ENCODE measurements at regions not wholly inside any gene's neighbourhood (a gene's known extent, or its start where the extent isn't known, plus 50 kb on each side); places are given as distances from the start of the nearest gene placed in this dataset.
"Not testable (repeated sequence)": the region's sequence is repeated elsewhere in the genome, so short reads cannot be mapped to it uniquely, and the experiment has no call there.

DNA sequence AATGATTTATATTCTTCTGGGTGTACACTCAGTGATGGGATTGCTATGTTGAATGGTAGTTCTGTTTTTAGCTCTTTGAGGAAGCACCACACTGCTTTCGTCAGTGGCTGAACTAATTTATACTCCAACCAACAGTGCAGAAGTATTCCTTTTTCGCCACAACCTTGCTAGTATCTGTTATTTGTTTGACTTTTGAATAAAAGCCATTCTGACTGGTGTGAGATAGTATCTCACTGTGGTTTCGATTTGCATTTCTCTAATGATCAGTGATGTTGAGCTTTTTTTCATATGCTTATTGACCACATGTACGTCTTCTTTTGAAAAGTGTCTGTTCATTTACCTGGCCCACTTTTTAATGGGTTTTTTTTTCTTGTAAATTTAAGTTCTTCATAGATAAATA, 583.8 kb upstream of the ARID1B start:
- Histone ChIP-seq H3K27me3 (ENCODE audit: insufficient read depth, low read depth, low read length) (no peaks in the 10 kb centered on the region), H4K20me1 (ENCODE audit: insufficient read depth) (no peaks in the 10 kb centered on the region), H3K9me3 (ENCODE audit: low read length) (no peaks in the 10 kb centered on the region), H2AFZ (ENCODE audit: low read depth, low read length) (no peak overlapping the region), H3K27ac (ENCODE audit: low read length) (no peak overlapping the region), H3K4me2 (ENCODE audit: low read length) (no peak overlapping the region), H3K36me3 (ENCODE audit: insufficient read depth, low read length) (no peaks in the 10 kb centered on the region), H3K9me2 (ENCODE audit: insufficient read depth, low read length) (no peaks in the 10 kb centered on the region), H3K4me3 (ENCODE audit: low read length) (no peak overlapping the region), H3F3A (ENCODE audit: insufficient read depth, low read length, poor library complexity, severe bottlenecking) (no peaks in the 10 kb centered on the region), H3K9ac (ENCODE audit: low read length) (no peak overlapping the region), H3K79me2 (replicated peaks; ENCODE audit: insufficient read depth, low read length) (no peaks in the 10 kb centered on the region)
- TF ChIP-seq RAD21 (conservative IDR thresholded peaks at IDR 0.05) (no peak), EZH2 (IDR thresholded peaks at IDR 0.05; ENCODE audit: borderline replicate concordance, insufficient read depth, low read length, poor library complexity, severe bottlenecking) (no peak), EP300 (conservative IDR thresholded peaks at IDR 0.05; ENCODE audit: poor library complexity, severe bottlenecking) (no peak), POLR2AphosphoS5 (IDR thresholded peaks at IDR 0.05) (no peak), MXI1 (conservative IDR thresholded peaks at IDR 0.05; ENCODE audit: poor library complexity, severe bottlenecking) (no peak), SMC3 (conservative IDR thresholded peaks at IDR 0.05; ENCODE audit: poor library complexity) (no peak), TAF1 (IDR thresholded peaks at IDR 0.05; ENCODE audit: low read depth) (no peak)
- TF ChIP-seq, protein P1, sequence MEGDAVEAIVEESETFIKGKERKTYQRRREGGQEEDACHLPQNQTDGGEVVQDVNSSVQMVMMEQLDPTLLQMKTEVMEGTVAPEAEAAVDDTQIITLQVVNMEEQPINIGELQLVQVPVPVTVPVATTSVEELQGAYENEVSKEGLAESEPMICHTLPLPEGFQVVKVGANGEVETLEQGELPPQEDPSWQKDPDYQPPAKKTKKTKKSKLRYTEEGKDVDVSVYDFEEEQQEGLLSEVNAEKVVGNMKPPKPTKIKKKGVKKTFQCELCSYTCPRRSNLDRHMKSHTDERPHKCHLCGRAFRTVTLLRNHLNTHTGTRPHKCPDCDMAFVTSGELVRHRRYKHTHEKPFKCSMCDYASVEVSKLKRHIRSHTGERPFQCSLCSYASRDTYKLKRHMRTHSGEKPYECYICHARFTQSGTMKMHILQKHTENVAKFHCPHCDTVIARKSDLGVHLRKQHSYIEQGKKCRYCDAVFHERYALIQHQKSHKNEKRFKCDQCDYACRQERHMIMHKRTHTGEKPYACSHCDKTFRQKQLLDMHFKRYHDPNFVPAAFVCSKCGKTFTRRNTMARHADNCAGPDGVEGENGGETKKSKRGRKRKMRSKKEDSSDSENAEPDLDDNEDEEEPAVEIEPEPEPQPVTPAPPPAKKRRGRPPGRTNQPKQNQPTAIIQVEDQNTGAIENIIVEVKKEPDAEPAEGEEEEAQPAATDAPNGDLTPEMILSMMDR (IDR thresholded peaks at IDR 0.05; ENCODE audit: poor library complexity, severe bottlenecking) = no peak
- TF ChIP-seq, protein P2, sequence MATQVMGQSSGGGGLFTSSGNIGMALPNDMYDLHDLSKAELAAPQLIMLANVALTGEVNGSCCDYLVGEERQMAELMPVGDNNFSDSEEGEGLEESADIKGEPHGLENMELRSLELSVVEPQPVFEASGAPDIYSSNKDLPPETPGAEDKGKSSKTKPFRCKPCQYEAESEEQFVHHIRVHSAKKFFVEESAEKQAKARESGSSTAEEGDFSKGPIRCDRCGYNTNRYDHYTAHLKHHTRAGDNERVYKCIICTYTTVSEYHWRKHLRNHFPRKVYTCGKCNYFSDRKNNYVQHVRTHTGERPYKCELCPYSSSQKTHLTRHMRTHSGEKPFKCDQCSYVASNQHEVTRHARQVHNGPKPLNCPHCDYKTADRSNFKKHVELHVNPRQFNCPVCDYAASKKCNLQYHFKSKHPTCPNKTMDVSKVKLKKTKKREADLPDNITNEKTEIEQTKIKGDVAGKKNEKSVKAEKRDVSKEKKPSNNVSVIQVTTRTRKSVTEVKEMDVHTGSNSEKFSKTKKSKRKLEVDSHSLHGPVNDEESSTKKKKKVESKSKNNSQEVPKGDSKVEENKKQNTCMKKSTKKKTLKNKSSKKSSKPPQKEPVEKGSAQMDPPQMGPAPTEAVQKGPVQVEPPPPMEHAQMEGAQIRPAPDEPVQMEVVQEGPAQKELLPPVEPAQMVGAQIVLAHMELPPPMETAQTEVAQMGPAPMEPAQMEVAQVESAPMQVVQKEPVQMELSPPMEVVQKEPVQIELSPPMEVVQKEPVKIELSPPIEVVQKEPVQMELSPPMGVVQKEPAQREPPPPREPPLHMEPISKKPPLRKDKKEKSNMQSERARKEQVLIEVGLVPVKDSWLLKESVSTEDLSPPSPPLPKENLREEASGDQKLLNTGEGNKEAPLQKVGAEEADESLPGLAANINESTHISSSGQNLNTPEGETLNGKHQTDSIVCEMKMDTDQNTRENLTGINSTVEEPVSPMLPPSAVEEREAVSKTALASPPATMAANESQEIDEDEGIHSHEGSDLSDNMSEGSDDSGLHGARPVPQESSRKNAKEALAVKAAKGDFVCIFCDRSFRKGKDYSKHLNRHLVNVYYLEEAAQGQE (IDR thresholded peaks at IDR 0.05; ENCODE audit: borderline replicate concordance) = no peak

DNA sequence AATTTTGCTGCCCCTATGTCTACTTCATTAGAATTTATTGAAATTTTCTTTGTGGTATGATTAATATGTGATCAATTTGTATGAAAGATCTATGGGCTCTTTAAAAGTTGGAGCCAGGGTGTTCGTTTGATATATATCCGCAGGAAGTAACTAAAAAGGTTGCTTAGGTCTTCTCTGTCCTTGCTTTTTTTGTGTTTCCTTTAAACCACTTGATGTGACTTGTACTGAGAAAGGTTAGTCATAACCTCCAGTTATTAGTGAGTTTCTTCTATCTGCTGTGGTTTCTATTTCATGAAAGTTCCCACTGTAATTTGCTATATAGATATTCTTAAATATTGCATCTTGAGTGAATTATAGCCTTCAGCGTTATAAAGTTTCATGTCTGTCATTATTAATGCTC, 585.3 kb upstream of the ARID1B start:
- Histone ChIP-seq H3K4me3 (ENCODE audit: low read length) (no peak overlapping the region), H4K20me1 (ENCODE audit: insufficient read depth) (no peaks in the 10 kb centered on the region), H3K9ac (ENCODE audit: low read length) (no peak overlapping the region), H3K4me2 (ENCODE audit: low read length) (no peak overlapping the region), H3K9me3 (ENCODE audit: low read length) (no peaks in the 10 kb centered on the region), H3K27ac (ENCODE audit: low read length) (no peak overlapping the region), H3K79me2 (replicated peaks; ENCODE audit: insufficient read depth, low read length) (no peaks in the 10 kb centered on the region), H3K36me3 (ENCODE audit: insufficient read depth, low read length) (no peaks in the 10 kb centered on the region), H3K9me2 (ENCODE audit: insufficient read depth, low read length) (no peaks in the 10 kb centered on the region), H3F3A (ENCODE audit: insufficient read depth, low read length, poor library complexity, severe bottlenecking) (no peaks in the 10 kb centered on the region), H3K27me3 (ENCODE audit: insufficient read depth, low read depth, low read length) (no peaks in the 10 kb centered on the region), H2AFZ (ENCODE audit: low read depth, low read length) (no peak overlapping the region)
- TF ChIP-seq EP300 (conservative IDR thresholded peaks at IDR 0.05; ENCODE audit: poor library complexity, severe bottlenecking) (no peak), MXI1 (conservative IDR thresholded peaks at IDR 0.05; ENCODE audit: poor library complexity, severe bottlenecking) (no peak), RAD21 (conservative IDR thresholded peaks at IDR 0.05) (no peak), SMC3 (conservative IDR thresholded peaks at IDR 0.05; ENCODE audit: poor library complexity) (no peak), TAF1 (IDR thresholded peaks at IDR 0.05; ENCODE audit: low read depth) (no peak), POLR2AphosphoS5 (IDR thresholded peaks at IDR 0.05) (no peak), EZH2 (IDR thresholded peaks at IDR 0.05; ENCODE audit: borderline replicate concordance, insufficient read depth, low read length, poor library complexity, severe bottlenecking) (no peak)
- TF ChIP-seq, protein P1 (IDR thresholded peaks at IDR 0.05; ENCODE audit: poor library complexity, severe bottlenecking) = no peak
- TF ChIP-seq, protein P2 (IDR thresholded peaks at IDR 0.05; ENCODE audit: borderline replicate concordance) = no peak

DNA sequence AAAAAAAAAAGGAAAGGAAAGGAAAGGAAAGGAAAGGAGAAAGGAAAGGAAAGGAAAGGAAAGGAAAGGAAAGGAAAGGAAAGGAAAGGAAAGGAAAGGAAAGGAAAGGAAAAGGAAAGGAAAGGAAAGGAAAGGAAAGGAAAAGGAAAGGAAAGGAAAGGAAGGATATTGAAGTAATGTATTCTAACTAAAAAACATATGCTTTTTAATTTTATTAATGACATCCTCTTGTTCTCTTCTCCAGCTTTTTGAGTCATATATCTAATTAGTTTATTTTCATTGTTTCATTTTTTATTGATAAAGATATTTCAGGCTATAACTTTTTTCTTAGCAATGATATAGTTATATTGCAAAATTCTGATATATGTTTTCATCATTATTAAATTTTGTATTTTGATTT, 585.8 kb upstream of the ARID1B start:
- not testable (repeated sequence) for H3K9me2 ChIP-seq (ENCODE audit: insufficient read depth, low read length); H3K9me3 ChIP-seq (ENCODE audit: low read length); H3K4me2 ChIP-seq (ENCODE audit: low read length); H2AFZ ChIP-seq (ENCODE audit: low read depth, low read length); H3K27ac ChIP-seq (ENCODE audit: low read length); H4K20me1 ChIP-seq (ENCODE audit: insufficient read depth); H3K79me2 ChIP-seq (replicated peaks; ENCODE audit: insufficient read depth, low read length); H3K9ac ChIP-seq (ENCODE audit: low read length); H3K36me3 ChIP-seq (ENCODE audit: insufficient read depth, low read length); H3K27me3 ChIP-seq (ENCODE audit: insufficient read depth, low read depth, low read length); H3F3A ChIP-seq (ENCODE audit: insufficient read depth, low read length, poor library complexity, severe bottlenecking); H3K4me3 ChIP-seq (ENCODE audit: low read length)

Measured in neural cell (in vitro differentiated cells).